ENCODE measurements at regions not wholly inside any gene's neighbourhood (a gene's known extent, or its start where the extent isn't known, plus 50 kb on each side); places are given as distances from the start of the nearest gene placed in this dataset.
A peak's percentile ranks its signal among the peaks of the same experiment; 100 is the strongest.

DNA sequence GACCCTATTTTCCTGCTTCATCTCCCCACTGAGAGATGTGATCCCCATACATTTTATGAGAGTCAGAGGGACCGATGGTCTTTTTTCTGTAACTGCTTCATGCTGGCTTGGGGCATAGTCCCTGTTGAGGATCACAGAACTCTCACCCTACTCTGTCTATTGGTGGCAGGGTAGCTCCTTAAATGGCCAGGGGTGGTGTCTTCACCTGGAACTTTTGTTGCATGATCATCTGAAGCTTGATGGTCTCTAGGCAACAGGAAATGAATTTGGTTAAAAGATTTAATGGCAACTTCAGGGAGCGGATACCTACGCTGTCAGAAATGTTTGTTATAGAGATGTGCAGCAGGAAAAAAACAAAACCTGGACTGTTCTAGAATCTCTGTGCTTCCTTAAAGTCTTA is 87.0 kb upstream of the GLIS3 start:
- no peak for DNase-seq (ENCODE audit: low read depth in 4 of 4, low spot score in 1 of 4)

DNA sequence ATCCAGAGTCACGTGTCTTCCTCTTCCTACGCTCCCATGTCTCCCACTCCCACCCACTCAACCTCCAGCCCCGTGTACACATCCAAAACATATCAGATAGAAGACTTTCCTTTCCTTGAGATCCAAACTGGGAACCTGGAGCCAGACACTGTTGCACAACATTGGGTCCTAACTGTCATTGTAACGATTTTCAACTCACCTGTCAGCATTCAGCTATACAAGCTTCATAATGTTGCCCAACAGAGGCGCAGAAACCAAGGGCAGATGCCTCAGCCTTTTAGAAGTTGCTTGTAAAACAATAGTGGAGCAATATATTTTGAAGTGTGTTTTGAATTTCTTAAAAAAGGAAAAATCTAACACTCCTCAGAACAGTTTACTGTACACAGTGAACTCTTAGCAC is 84.9 kb upstream of the GLIS3 start:
- DNase-seq (ENCODE audit: low read depth in 4 of 4, low spot score in 1 of 4), result no peak

- DNase-seq (ENCODE audit: low read depth in 4 of 4, low spot score in 1 of 4), result no peak
Observed at GRCh38 chr9:4382722-4383317, 83.0 kb upstream of the GLIS3 start.

DNA sequence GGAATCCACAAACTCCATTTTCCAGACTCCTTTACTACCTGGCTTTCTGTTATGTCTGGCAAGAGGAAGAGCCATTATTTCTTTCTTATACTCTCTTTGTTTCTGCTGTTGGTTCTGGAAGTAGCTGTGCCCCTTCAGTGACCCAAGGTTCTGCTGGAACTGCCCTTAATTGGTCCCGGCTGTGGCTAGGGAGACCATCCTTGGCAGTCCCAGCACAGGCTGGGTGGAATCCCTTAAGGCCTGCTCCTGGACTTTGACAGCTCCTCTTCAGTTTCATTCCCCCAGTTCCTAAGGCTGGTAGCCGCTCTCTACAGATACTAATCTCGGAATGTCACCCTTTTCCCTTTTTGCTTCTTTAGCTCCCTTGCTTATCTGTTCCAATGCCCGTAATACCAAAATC is 81.9 kb upstream of the GLIS3 start:
- no peak for DNase-seq (ENCODE audit: low read depth in 4 of 4, low spot score in 1 of 4)

DNA sequence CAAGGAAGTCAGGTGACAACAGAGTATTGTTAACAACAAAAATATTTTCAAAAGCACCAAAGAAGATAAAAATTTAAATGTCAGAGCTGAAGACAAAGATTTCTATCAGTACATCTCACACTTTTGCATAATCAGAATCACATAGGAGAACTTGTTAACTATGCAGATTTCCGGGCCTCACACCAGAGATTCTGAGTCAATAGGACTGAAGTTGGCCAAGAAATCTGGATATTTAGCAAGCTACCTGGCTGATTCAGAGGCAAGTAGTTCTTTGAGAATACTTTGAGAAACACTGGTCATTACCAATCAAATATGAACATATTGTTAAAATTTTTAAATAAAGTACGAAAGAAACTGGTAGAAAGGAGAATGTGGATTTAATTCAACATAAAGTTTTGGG is 80.5 kb upstream of the GLIS3 start:
- no peak for DNase-seq (ENCODE audit: low read depth in 4 of 4, low spot score in 1 of 4)

DNA sequence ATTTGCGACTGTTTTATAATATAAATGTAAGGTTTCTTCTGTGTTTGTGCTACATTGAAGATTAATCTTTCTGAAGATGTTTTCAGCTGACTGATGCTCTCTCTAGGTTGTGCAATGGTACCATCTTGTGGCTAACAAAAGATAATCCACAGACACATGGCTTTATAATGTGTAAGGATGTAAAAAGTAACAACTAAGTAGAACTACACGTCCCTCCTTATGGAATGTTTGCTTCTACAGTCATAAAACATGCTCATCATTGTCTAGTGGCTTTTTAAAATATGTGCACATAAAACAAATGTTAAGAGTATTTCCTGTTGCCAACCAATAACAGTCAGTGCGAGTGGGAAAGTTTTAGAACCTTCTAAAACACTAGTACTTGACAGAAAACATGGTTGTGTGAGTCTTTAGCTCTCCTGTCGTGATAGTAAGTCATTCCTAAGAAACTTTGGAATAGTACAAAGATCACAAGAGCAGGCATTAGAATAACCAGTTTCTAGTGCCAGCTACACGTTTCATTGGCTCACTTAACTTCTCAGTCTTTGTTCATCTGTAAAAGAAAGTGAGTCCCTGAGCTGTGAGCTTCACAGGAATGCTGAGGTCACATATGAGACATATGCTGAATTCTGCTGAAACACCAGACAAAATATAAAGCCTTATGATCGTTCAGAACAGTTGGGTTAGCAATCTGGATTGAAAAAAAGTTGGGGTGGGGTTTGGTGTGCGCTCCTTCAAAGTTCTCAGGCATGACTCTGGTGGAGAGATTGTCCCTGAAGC is 75.7 kb upstream of the GLIS3 start:
- DNase-seq (ENCODE audit: low read depth in 4 of 4, low spot score in 1 of 4), result no peak

DNA sequence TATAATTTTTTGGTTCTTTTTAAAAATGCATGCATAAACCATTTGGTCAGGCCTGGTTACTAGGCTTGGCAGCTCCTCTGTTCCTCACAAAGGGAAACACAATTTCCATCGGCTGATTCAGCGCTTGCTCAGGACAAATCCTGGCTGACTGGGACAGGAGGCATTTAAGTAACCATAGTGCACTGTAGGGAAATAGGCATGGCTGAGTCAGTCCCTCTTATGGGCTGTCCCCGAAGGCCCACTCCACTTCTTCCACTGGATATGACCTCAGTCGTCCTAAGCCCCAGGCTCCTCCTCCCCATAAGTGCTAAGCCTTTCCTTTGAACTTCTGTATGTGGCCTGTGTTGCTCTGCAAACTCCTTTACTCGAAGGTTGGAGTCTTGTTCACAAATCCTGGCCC is 71.2 kb upstream of the GLIS3 start:
- DNase-seq (ENCODE audit: low read depth in 4 of 4, low spot score in 1 of 4), result no peak

GRCh38 chr9:4370501-4370900 is 70.6 kb upstream of the GLIS3 start:
- DNase-seq (ENCODE audit: low read depth in 4 of 4, low spot score in 1 of 4), result no peak

DNA sequence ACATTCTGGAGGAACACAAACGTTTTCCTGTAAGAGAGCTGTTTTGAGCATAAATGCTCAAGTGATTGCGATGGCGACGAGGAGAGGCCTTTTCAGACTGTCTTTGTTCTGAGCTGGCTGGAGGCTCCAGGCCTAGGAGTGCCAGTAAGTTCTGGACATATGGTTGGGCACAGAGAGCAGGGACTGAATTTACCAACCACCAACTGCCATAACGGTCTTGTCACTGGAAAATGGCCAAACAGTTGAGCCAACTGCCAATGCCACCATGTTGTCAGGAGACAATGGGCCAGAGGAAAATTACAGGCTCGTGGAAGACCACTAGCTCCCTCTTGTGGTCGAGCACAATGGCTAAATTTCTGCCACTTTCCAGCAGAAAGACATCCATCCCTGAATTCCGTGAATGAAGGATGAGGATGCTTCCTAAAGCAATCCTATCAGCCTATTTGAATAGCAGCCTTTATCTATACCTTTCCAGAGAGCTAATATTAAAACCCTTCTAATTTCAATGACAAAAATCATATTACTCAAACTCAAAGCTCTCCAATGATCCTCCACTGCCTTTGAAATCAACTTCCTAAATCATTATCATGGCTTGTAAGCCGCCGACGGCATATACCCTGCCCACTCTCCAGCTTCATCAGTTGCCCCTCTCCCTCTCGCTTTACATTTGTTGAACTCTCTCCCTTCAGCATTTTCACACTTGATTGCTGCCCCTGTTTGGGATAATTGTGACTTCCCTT is 66.9 kb upstream of the GLIS3 start:
- DNase-seq (ENCODE audit: low read depth in 4 of 4, low spot score in 1 of 4), result peak in 3 of 4 experiments; percentile 6 to 25 (median 22)

- DNase-seq (ENCODE audit: low read depth in 4 of 4, low spot score in 1 of 4), result peak in 1 of 4 experiments; percentile 12
Observed at GRCh38 chr9:4365055-4365454, 65.2 kb upstream of the GLIS3 start.

DNA sequence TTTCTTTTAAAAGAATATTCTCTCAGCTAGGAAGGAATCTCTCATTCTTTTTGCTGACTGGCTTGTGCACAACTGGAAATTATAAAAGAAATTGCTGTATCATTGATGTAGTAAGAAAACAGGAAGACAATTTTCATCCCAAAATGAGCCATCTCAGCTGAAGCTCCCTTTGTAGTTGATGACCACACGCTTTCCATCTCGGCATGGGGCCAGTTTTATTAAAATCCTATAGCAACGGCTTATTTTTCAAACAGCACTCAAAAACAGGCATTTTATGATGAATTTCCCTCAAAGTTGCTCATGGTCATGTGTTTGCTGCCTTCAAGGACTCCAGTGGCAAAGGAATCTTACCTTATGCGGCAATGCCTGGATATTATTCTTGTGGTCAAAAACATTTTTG is 62.4 kb upstream of the GLIS3 start:
- no peak for DNase-seq (ENCODE audit: low read depth in 4 of 4, low spot score in 1 of 4)

- DNase-seq (ENCODE audit: low read depth in 4 of 4, low spot score in 1 of 4), result no peak
Observed at GRCh38 chr9:4359016-4359415, 59.1 kb upstream of the GLIS3 start.

- DNase-seq (ENCODE audit: low read depth in 4 of 4, low spot score in 1 of 4), result no peak
Observed at GRCh38 chr9:4357929-4358328, 58.1 kb upstream of the GLIS3 start.

- no peak for DNase-seq (ENCODE audit: low read depth in 4 of 4, low spot score in 1 of 4)
Observed at GRCh38 chr9:4356306-4356705, 56.4 kb upstream of the GLIS3 start.

- no peak for DNase-seq (ENCODE audit: low read depth in 4 of 4, low spot score in 1 of 4)
Observed at GRCh38 chr9:4353236-4353635, 53.4 kb upstream of the GLIS3 start.

- no peak for DNase-seq (ENCODE audit: low read depth in 4 of 4, low spot score in 1 of 4)
Observed at GRCh38 chr9:4349816-4350418, 50.0 kb upstream of the GLIS3 start.

Measured in stimulated activated CD4-positive, alpha-beta T cell treated with anti-CD3 and anti-CD28 coated beads, Interleukin-1b, Interleukin-23, amount 100 ng/mL, for 24 hours (primary cell).